Nucleus accumbens (tissue), 56 donors: ENCODE measurements at regions not wholly inside any gene's neighbourhood (a gene's known extent, or its start where the extent isn't known, plus 50 kb on each side); places are given as distances from the start of the nearest gene placed in this dataset.

Source experiments
- DNase-seq, 56 donors: peaks; one replicate each; lab custom pipeline; 2025; lab: John Stamatoyannopoulos, UW

DNA sequence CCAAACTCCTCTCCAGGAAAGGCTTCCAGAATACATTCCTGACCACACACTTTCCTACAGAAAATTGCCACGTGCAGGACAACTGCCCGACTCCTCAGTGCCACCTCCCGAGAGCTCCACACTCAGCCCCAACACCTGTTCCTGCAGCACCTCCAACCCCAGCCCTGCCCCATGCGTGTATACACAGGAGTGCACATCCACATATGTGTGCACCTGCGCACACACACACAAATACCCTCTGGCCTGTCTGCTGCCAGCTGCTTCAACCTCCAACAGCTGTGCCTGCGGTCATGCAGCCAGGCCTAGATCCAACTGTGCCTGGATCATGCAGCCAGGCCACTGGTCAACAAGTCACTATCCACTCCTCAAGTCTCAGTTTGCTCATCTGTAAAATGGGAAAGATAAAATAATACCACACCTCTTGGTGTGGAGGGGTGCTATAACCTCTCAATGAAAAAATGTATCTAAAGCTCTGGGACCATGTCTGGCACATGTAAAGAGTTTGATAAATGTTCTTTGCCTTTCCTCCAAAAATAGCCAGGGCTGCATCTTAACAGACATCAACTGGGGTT is 152.1 kb upstream of the ID2 start:
- no peak for DNase-seq

GRCh38 chr2:8531481-8531880 is 150.4 kb upstream of the ID2 start:
- DNase-seq = no peak

DNA sequence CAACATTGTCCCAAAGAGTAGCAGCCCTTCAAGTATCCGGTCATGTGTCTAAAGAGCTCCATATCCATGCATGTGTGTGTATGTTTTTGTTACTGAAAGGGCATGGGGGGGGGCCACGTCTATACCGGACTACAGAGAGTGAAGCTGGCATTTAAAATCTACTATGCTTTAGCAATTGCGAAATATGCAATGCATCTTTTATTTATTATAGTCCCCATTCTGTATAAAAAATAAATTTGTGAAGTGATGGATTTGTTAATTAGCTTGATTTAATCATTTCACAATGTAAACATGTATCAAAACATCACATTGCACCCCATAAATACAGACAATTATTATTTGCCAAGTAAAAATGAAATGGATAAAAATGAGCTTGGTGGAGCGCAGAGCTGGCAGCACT is 149.4 kb upstream of the ID2 start:
- DNase-seq = no peak

DNA sequence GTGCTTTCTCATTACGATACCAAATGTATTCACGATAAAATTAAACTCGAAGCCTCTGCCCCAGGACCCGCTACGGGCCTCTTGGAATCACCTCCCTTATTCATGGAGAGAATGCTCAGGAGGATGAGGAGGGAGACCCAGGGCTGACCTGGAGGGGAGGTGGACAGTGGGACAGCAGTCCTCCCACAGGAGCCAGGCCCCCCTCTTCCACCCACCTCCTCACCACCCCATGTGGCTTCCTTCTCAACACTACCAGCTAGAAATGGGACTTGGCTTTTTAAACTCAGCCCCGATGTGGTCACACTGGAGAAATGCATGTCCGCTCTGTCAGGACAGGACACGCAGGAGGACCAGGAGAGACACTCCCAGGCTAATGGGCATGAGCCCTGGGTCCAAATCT is 147.9 kb upstream of the ID2 start:
- DNase-seq = no peak

DNA sequence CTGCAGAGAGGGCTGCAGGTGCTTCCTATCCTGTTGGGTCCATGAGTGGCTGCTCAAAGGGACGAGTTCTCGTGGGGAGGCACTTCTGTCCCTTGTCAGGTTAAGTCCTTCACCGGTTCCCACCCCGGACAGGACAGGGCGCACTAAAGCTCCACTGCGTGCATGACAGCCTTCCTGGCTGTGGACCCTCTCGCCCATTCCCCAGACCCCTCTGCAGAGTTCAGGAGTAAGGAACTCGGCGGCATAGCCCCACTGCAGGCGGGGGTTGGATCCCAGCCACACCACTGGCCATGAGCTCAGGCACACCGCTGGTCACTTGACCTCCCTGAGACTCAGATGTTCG is 147.5 kb upstream of the ID2 start:
- DNase-seq = peak in 1 of 56 donors; percentile 65

DNA sequence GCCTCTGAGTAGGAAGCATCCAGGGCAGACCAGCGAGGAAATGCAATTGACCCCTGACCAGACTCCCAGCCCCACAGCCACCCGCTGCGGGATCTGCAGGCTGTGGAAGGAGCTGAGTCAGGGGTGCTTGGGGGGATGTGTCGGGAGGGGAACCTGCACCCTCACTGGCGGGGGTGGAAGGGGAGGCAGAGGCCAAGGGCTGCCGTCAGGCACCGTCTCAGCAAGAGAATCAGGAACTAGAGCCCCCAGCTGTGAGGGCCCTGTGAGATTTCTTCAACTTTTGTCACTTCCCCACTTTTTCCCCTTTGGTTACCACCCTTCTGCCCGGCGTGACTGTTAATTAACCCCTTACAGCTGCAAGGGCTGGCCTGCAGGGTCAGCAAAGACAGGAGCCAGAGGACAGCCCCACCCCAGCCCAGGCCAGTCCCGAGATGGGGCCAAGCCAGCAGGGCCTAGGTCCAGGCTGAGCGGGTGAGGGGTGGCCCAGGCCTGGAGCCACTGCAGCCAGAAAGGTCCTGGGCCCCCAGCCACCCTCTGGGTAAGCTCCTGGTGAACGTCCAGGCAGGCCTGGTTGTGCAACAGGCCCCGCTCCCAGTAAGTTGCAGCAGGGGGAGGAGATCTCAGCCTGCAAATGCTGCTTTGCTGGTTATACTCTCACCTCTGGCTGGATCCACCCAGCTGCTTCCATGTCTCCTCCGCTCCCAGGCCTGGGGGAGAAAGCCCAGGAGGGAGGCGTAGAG is 147.0 kb upstream of the ID2 start:
- peak in 45 of 56 donors; percentile 24 to 74 (median 47) for DNase-seq

DNA sequence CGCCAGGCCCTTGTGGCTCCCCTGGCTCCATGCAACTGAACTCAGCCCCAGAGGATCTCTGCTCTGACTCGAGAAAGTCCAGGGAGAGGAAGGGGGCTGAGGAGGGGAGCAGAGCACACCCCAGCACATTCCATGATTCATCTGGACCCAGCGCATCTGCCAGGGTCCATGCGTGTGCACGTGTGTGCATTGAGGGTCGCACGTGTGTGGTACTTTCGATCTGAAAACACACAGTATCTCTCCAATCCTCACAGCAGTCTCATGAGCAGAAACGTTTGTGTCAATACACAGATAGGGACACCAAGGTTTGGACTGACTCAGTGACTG is 146.4 kb upstream of the ID2 start:
- no peak for DNase-seq

GRCh38 chr2:8535821-8536685 is 145.8 kb upstream of the ID2 start:
- peak in 9 of 56 donors; percentile 10 to 57 (median 27) for DNase-seq

GRCh38 chr2:8536686-8537561 is 144.9 kb upstream of the ID2 start:
- DNase-seq = no peak

DNA sequence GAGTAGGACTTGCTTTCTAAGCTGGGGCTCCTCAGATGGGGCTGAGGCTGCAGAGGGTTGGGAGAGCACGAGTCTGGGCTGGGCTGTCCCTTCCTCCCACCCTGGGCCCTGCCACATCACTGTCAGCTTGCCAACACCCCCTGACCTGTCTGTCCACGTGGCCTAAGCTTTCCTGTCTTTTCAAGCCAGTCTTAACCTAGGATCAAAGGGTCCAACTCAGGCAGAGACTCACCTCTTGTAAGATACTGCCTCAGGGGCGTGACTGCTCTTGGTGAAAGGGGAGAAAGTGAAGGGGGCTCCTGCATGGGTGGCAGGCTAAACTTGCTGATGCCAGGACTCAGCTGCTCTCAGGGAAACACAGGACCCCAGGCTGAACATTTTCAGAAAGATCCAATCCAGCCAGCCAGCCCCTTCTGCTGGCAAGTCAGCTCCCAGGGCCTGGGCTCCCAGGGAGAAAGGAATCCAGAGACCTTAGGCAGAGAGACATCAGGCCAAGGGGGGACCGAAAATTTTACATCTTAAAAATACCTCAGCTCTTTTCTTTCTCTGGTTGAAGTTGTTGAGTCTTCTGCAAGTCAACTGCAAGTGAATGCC is 144.2 kb upstream of the ID2 start:
- DNase-seq = no peak

DNA sequence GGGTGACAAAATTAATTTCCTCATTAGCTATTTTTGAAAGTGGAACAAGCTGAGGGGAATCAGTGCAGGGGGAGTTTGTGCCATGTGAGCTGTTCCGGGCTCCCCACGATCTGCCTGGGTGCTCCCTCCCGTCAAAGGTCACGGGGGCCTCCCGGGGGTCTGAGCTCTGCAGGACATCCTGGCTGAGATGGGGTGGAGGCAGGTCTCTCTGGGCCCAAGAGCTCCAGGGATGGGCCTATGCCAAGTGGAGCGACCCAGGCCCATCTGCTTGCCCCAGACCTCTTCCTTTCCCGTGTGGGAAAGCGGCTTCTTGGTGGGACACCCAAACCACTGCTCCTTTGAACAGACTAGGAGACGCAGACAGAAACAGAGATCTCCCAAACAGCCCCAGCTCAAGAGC is 143.3 kb upstream of the ID2 start:
- no peak for DNase-seq

- no peak for DNase-seq
Measured at GRCh38 chr2:8538931-8539621, 142.8 kb upstream of the ID2 start.

GRCh38 chr2:8539743-8540551 is 141.9 kb upstream of the ID2 start:
- DNase-seq = peak in 2 of 56 donors; percentile 18 to 22

- DNase-seq = no peak
Measured at GRCh38 chr2:8540552-8541055, 141.3 kb upstream of the ID2 start.

- no peak for DNase-seq
Measured at GRCh38 chr2:8541223-8541622, 140.6 kb upstream of the ID2 start.

DNA sequence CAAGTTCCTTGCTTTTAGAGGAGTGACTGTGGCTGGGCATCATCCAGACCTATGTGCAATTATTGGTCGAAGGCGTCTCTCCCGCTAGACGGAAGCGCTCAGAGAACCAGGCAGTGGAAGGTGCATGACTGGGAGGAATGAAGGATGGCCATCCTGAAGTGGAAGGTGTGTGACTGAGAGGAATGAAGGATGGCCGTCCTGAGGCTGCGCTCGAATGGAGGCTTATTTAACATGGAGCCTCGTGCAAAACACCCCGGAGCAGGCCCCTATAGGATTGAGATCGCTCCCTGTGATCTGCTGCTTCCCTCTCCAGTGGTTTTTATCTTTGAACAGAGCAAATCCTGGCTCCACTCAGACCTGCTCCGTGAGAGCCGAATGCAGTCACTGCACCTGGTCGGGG is 140.2 kb upstream of the ID2 start:
- no peak for DNase-seq

- DNase-seq = no peak
Measured at GRCh38 chr2:8542381-8543059, 139.3 kb upstream of the ID2 start.

GRCh38 chr2:8543060-8543382 is 138.8 kb upstream of the ID2 start:
- DNase-seq = no peak
